ENCODE measurements at regions not wholly inside any gene's neighbourhood (a gene's known extent, or its start where the extent isn't known, plus 50 kb on each side); places are given as distances from the start of the nearest gene placed in this dataset.

GRCh38 chr1:221939607-221940006, 197.7 kb upstream of the DUSP10 start:
- H2BK5ac ChIP-seq (ENCODE audit: insufficient read length, low read length) = no peak overlapping the region
- H3K14ac ChIP-seq (ENCODE audit: insufficient read depth, low read length) = no peak overlapping the region
- no peaks in the 10 kb centered on the region for H3K23me2 ChIP-seq (ENCODE audit: insufficient read length, low read depth, low read length, poor library complexity, severe bottlenecking)
- H3K27ac ChIP-seq (ENCODE audit: insufficient read length, low read depth, low read length) = no peak overlapping the region
- DNase-seq = no peak
- H3K56ac ChIP-seq (ENCODE audit: insufficient read length, low read depth, low read length) = no peak overlapping the region
- H3K23ac ChIP-seq (ENCODE audit: insufficient read length, low read depth, low read length) = no peak overlapping the region
- H3K4me2 ChIP-seq (ENCODE audit: insufficient read depth, insufficient read length, low read length) = no peak overlapping the region
- no peaks in the 10 kb centered on the region for H3K79me2 ChIP-seq (ENCODE audit: insufficient read depth, low read length)
- H3K4me1 ChIP-seq (ENCODE audit: insufficient read depth, low read length) = no peaks in the 10 kb centered on the region
- TF ChIP-seq, protein P1, sequence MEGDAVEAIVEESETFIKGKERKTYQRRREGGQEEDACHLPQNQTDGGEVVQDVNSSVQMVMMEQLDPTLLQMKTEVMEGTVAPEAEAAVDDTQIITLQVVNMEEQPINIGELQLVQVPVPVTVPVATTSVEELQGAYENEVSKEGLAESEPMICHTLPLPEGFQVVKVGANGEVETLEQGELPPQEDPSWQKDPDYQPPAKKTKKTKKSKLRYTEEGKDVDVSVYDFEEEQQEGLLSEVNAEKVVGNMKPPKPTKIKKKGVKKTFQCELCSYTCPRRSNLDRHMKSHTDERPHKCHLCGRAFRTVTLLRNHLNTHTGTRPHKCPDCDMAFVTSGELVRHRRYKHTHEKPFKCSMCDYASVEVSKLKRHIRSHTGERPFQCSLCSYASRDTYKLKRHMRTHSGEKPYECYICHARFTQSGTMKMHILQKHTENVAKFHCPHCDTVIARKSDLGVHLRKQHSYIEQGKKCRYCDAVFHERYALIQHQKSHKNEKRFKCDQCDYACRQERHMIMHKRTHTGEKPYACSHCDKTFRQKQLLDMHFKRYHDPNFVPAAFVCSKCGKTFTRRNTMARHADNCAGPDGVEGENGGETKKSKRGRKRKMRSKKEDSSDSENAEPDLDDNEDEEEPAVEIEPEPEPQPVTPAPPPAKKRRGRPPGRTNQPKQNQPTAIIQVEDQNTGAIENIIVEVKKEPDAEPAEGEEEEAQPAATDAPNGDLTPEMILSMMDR (conservative IDR thresholded peaks at IDR 0.05) = no peak
- H2BK15ac ChIP-seq (ENCODE audit: low read depth, low read length) = no peak overlapping the region
- H2BK120ac ChIP-seq (ENCODE audit: low read depth, low read length, poor library complexity, severe bottlenecking) = no peak overlapping the region
- no peak overlapping the region for H3K9ac ChIP-seq (ENCODE audit: extremely low read depth, insufficient read length, low read length)
- WGBS (ENCODE audit: extremely low coverage, insufficient read length, low lambda C conversion rate) = no CpG with 5 or more reads among the region's 2 CpGs
- H3K9me3 ChIP-seq (ENCODE audit: control insufficient read depth, low read depth, low read length) = no peaks in the 10 kb centered on the region
- no peaks in the 10 kb centered on the region for H4K20me1 ChIP-seq (ENCODE audit: control insufficient read depth, insufficient read depth, insufficient read length)
- H2AK5ac ChIP-seq (ENCODE audit: insufficient read length, low read length) = no peak overlapping the region
- Mint-ChIP-seq H3K4me3 (no peak overlapping the region), H3K4me1 (no peaks in the 10 kb centered on the region; a peak in 1 of 4 replicates), H3K27me3 (ENCODE audit: low read depth) (no peaks in the 10 kb centered on the region), H3K36me3 (ENCODE audit: insufficient read depth in 1 of 3, low read depth in 3 of 3) (peaks cover 0 to 4% (median 0%) of the 10 kb centered on the region in 3 experiments; a peak in 4 of 7 replicates), H3K9me3 (peaks cover 4% of the 10 kb centered on the region in 2 experiments; a peak in 3 of 5 replicates), H3K27ac (no peak overlapping the region)
- H3K4ac ChIP-seq (ENCODE audit: low read depth, low read length) = no peak overlapping the region
- H3T11ph ChIP-seq (ENCODE audit: low read length) = no peak overlapping the region
- no peak overlapping the region for H2AFZ ChIP-seq (ENCODE audit: low read length)
- H4K91ac ChIP-seq (ENCODE audit: insufficient read length, low read depth, low read length) = no peak overlapping the region
- H3K18ac ChIP-seq (ENCODE audit: insufficient read length, low read depth, low read length) = no peak overlapping the region
- no peak overlapping the region for H4K8ac ChIP-seq (replicated peaks; ENCODE audit: insufficient read length, low read depth, low read length)
- no peaks in the 10 kb centered on the region for H3K79me1 ChIP-seq (ENCODE audit: insufficient read depth, low read depth, low read length, poor library complexity, severe bottlenecking)
- no peak overlapping the region for H4K5ac ChIP-seq (ENCODE audit: insufficient read length, low read depth, low read length)
- H2BK20ac ChIP-seq (ENCODE audit: low read depth, low read length, poor library complexity, severe bottlenecking) = no peak overlapping the region
- no peaks in the 10 kb centered on the region for H3K27me3 ChIP-seq (ENCODE audit: insufficient read depth, low read length)
- H2BK12ac ChIP-seq (ENCODE audit: insufficient read length, low read depth, low read length) = no peak overlapping the region
